ENCODE measurements at regions not wholly inside any gene's neighbourhood (a gene's known extent, or its start where the extent isn't known, plus 50 kb on each side); places are given as distances from the start of the nearest gene placed in this dataset.

GRCh38 chr9:80867731-80868130 lies 821.6 kb downstream of the TLE1 start:
- intact Hi-C loops (cut with micrococcal nuclease; ENCODE audit: unreplicated experiment), result no loop called here
- H3K27me3 Mint-ChIP-seq (ENCODE audit: unreplicated experiment), result no peaks in the 10 kb centered on the region
- no peak for TF ChIP-seq CTCF (IDR thresholded peaks at IDR 0.05; ENCODE audit: unreplicated experiment)
- no peaks in the 10 kb centered on the region for H3K4me1 Mint-ChIP-seq (ENCODE audit: low read depth, unreplicated experiment)
- no peak overlapping the region for H3K4me3 Mint-ChIP-seq (ENCODE audit: low read depth, unreplicated experiment)
- H3K27ac Mint-ChIP-seq (ENCODE audit: unreplicated experiment), result no peak overlapping the region
- BruUV-seq (replicated peaks), result no TSS peak
- no peak for DNase-seq
- CTCF ChIA-PET, result no interaction called here
- H3K36me3 Mint-ChIP-seq (ENCODE audit: insufficient read depth, unreplicated experiment), result no peaks in the 10 kb centered on the region
- H3K9me3 Mint-ChIP-seq (ENCODE audit: low read depth, unreplicated experiment), result peaks cover 13% of the 10 kb centered on the region

- intact Hi-C loops (cut with micrococcal nuclease; ENCODE audit: unreplicated experiment), result no loop called here
- H3K4me3 Mint-ChIP-seq (ENCODE audit: low read depth, unreplicated experiment), result no peak overlapping the region
- no peak overlapping the region for H3K27ac Mint-ChIP-seq (ENCODE audit: unreplicated experiment)
- H3K36me3 Mint-ChIP-seq (ENCODE audit: insufficient read depth, unreplicated experiment), result no peaks in the 10 kb centered on the region
- no peaks in the 10 kb centered on the region for H3K4me1 Mint-ChIP-seq (ENCODE audit: low read depth, unreplicated experiment)
- no peak for DNase-seq
- CTCF ChIA-PET, result interaction anchor here (0.5 kb wide), 1 partner anchor 259 kb away, joined by 5 read pairs; no protein-coding TSS in a partner anchor
- TF ChIP-seq CTCF (IDR thresholded peaks at IDR 0.05; ENCODE audit: unreplicated experiment), result no peak
- BruUV-seq (replicated peaks), result no TSS peak
- H3K9me3 Mint-ChIP-seq (ENCODE audit: low read depth, unreplicated experiment), result peaks cover 13% of the 10 kb centered on the region
- H3K27me3 Mint-ChIP-seq (ENCODE audit: unreplicated experiment), result no peaks in the 10 kb centered on the region
Observed at GRCh38 chr9:80866576-80867227, 822.6 kb downstream of the TLE1 start.

- Mint-ChIP-seq H3K4me1 (ENCODE audit: low read depth, unreplicated experiment) (no peaks in the 10 kb centered on the region), H3K27ac (ENCODE audit: unreplicated experiment) (no peak overlapping the region), H3K36me3 (ENCODE audit: insufficient read depth, unreplicated experiment) (no peaks in the 10 kb centered on the region), H3K4me3 (ENCODE audit: low read depth, unreplicated experiment) (no peak overlapping the region), H3K27me3 (ENCODE audit: unreplicated experiment) (no peaks in the 10 kb centered on the region), H3K9me3 (ENCODE audit: low read depth, unreplicated experiment) (peaks cover 13% of the 10 kb centered on the region)
- no TSS peak for BruUV-seq (replicated peaks)
- DNase-seq, result no peak
- no peak for TF ChIP-seq CTCF (IDR thresholded peaks at IDR 0.05; ENCODE audit: unreplicated experiment)
- CTCF ChIA-PET, result interaction anchor here (0.5 kb wide), 1 partner anchor 260 kb away, joined by 5 read pairs; no protein-coding TSS in a partner anchor
- intact Hi-C loops (cut with micrococcal nuclease; ENCODE audit: unreplicated experiment), result no loop called here
Observed at GRCh38 chr9:80866121-80866520, 823.2 kb downstream of the TLE1 start.

GRCh38 chr9:80843028-80843427 lies 846.3 kb downstream of the TLE1 start:
- intact Hi-C loops (cut with micrococcal nuclease; ENCODE audit: unreplicated experiment), result no loop called here
- Mint-ChIP-seq H3K27me3 (ENCODE audit: unreplicated experiment) (no peaks in the 10 kb centered on the region), H3K4me1 (ENCODE audit: low read depth, unreplicated experiment) (no peaks in the 10 kb centered on the region), H3K27ac (ENCODE audit: unreplicated experiment) (no peak overlapping the region), H3K36me3 (ENCODE audit: insufficient read depth, unreplicated experiment) (no peaks in the 10 kb centered on the region), H3K9me3 (ENCODE audit: low read depth, unreplicated experiment) (no peaks in the 10 kb centered on the region), H3K4me3 (ENCODE audit: low read depth, unreplicated experiment) (no peak overlapping the region)
- CTCF ChIA-PET, result interaction anchor here (0.7 kb wide), 1 partner anchor 9 kb away, joined by 4 read pairs; no protein-coding TSS in a partner anchor
- DNase-seq, result no peak
- TF ChIP-seq CTCF (IDR thresholded peaks at IDR 0.05; ENCODE audit: unreplicated experiment), result no peak
- BruUV-seq (replicated peaks), result no TSS peak
